GM18870 (cell line): ENCODE measurements at regions not wholly inside any gene's neighbourhood (a gene's known extent, or its start where the extent isn't known, plus 50 kb on each side); places are given as distances from the start of the nearest gene placed in this dataset.

Experiments used
- ATAC-seq: cut with Tn5 transposase; IDR thresholded peaks from one replicate; pipeline ENCODE4 v1.9.1; 2021; ENCODE audit warnings: moderate library complexity; ENCODE audit not compliant: unreplicated experiment

GRCh38 chr11:95295382-95296149 lies 64.6 kb upstream of the SESN3 start:
- ATAC-seq: no peak

GRCh38 chr11:95294701-95295100 lies 63.7 kb upstream of the SESN3 start:
- ATAC-seq: no peak

GRCh38 chr11:95293116-95293515 lies 62.1 kb upstream of the SESN3 start:
- ATAC-seq: no peak

GRCh38 chr11:95291946-95292345 lies 60.9 kb upstream of the SESN3 start:
- ATAC-seq: no peak

- no peak for ATAC-seq
Observed at GRCh38 chr11:95289378-95290101, 58.5 kb upstream of the SESN3 start.

- ATAC-seq: no peak
Observed at GRCh38 chr11:95284057-95285052, 53.4 kb upstream of the SESN3 start.

GRCh38 chr11:95283650-95284049 lies 52.6 kb upstream of the SESN3 start:
- ATAC-seq: no peak

GRCh38 chr11:95283146-95283545 lies 52.1 kb upstream of the SESN3 start:
- no peak for ATAC-seq

GRCh38 chr11:95282291-95282751 lies 51.3 kb upstream of the SESN3 start:
- ATAC-seq: no peak
